ENCODE measurements at regions not wholly inside any gene's neighbourhood (a gene's known extent, or its start where the extent isn't known, plus 50 kb on each side); places are given as distances from the start of the nearest gene placed in this dataset.
A peak's percentile ranks its signal among the peaks of the same experiment; 100 is the strongest.
"Not testable (repeated sequence)": the region's sequence is repeated elsewhere in the genome, so short reads cannot be mapped to it uniquely, and the experiment has no call there.

GRCh38 chr12:67546746-67547145 lies 101.8 kb upstream of the DYRK2 start:
- DNase-seq (no peak), ATAC-seq (ENCODE audit: insufficient read depth, low read depth) (no peak)
- H3K36me3 ChIP-seq (ENCODE audit: insufficient read depth, low read length): no peaks in the 10 kb centered on the region
- H2AFZ ChIP-seq (ENCODE audit: low read depth, low read length): no peak overlapping the region
- no peaks in the 10 kb centered on the region for H4K20me1 ChIP-seq (ENCODE audit: insufficient read depth, low read length)
- H3K27me3 ChIP-seq (ENCODE audit: insufficient read depth, low read length, poor library complexity): no peaks in the 10 kb centered on the region
- no peaks in the 10 kb centered on the region for H3K4me1 ChIP-seq (ENCODE audit: insufficient read depth, low read length)
- no peaks in the 10 kb centered on the region for H3K9me3 ChIP-seq (ENCODE audit: insufficient read depth, low read length, severe bottlenecking)
- no peak overlapping the region for H3K4me2 ChIP-seq (ENCODE audit: insufficient read depth, low read length)
- H3K27ac ChIP-seq (ENCODE audit: low read length): no peak overlapping the region
- H3K79me2 ChIP-seq (ENCODE audit: insufficient read depth, low read length): no peaks in the 10 kb centered on the region
- H3K9ac ChIP-seq (ENCODE audit: low read depth, low read length): no peak overlapping the region
- H3K4me3 ChIP-seq (ENCODE audit: low read depth in 1 of 2, low read length in 2 of 2): no peak overlapping the region
- TF ChIP-seq CTCF (IDR thresholded peaks at IDR 0.05; ENCODE audit: borderline replicate concordance, extremely low read depth, low read length, poor library complexity, severe bottlenecking) (no peak), EZH2 (IDR thresholded peaks at IDR 0.05; ENCODE audit: borderline replicate concordance, low read depth, low read length, severe bottlenecking) (no peak)

- H4K20me1 ChIP-seq (ENCODE audit: insufficient read depth, low read length); H3K9me3 ChIP-seq (ENCODE audit: insufficient read depth, low read length, severe bottlenecking); H3K9ac ChIP-seq (ENCODE audit: low read depth, low read length); H3K4me3 ChIP-seq (ENCODE audit: low read depth in 1 of 2, low read length in 2 of 2); H3K4me2 ChIP-seq (ENCODE audit: insufficient read depth, low read length); H2AFZ ChIP-seq (ENCODE audit: low read depth, low read length); H3K79me2 ChIP-seq (ENCODE audit: insufficient read depth, low read length); H3K27me3 ChIP-seq (ENCODE audit: insufficient read depth, low read length, poor library complexity); H3K36me3 ChIP-seq (ENCODE audit: insufficient read depth, low read length): not testable (repeated sequence)
- ATAC-seq (ENCODE audit: insufficient read depth, low read depth) (peak; percentile 74), DNase-seq (peak; percentile 44)
- peaks cover 14% of the 10 kb centered on the region for H3K4me1 ChIP-seq (ENCODE audit: insufficient read depth, low read length)
- peak overlapping the region; percentile 44; the same call in 1 of the 2 replicates for H3K27ac ChIP-seq (ENCODE audit: low read length)
Measured at GRCh38 chr12:67555075-67555717, 93.3 kb upstream of the DYRK2 start.

- TF ChIP-seq EZH2 (IDR thresholded peaks at IDR 0.05; ENCODE audit: borderline replicate concordance, low read depth, low read length, severe bottlenecking) (no peak), CTCF (IDR thresholded peaks at IDR 0.05; ENCODE audit: borderline replicate concordance, extremely low read depth, low read length, poor library complexity, severe bottlenecking) (peak; percentile 12)
- no peaks in the 10 kb centered on the region for H3K27me3 ChIP-seq (ENCODE audit: insufficient read depth, low read length, poor library complexity)
- no peaks in the 10 kb centered on the region for H3K9me3 ChIP-seq (ENCODE audit: insufficient read depth, low read length, severe bottlenecking)
- H3K79me2 ChIP-seq (ENCODE audit: insufficient read depth, low read length): no peaks in the 10 kb centered on the region
- H3K27ac ChIP-seq (ENCODE audit: low read length): no peak overlapping the region
- no peak overlapping the region for H3K4me2 ChIP-seq (ENCODE audit: insufficient read depth, low read length)
- no peaks in the 10 kb centered on the region for H4K20me1 ChIP-seq (ENCODE audit: insufficient read depth, low read length)
- peaks cover 10% of the 10 kb centered on the region for H3K4me1 ChIP-seq (ENCODE audit: insufficient read depth, low read length)
- H3K9ac ChIP-seq (ENCODE audit: low read depth, low read length): no peak overlapping the region
- no peak overlapping the region for H2AFZ ChIP-seq (ENCODE audit: low read depth, low read length)
- H3K4me3 ChIP-seq (ENCODE audit: low read depth in 1 of 2, low read length in 2 of 2): no peak overlapping the region
- DNase-seq (no peak), ATAC-seq (ENCODE audit: insufficient read depth, low read depth) (no peak)
- H3K36me3 ChIP-seq (ENCODE audit: insufficient read depth, low read length): no peaks in the 10 kb centered on the region
Measured at GRCh38 chr12:67558775-67559174, 89.8 kb upstream of the DYRK2 start.

- Histone ChIP-seq H3K27ac (ENCODE audit: low read length) (no peak overlapping the region), H3K27me3 (ENCODE audit: insufficient read depth, low read length, poor library complexity) (no peaks in the 10 kb centered on the region), H3K9me3 (ENCODE audit: insufficient read depth, low read length, severe bottlenecking) (no peaks in the 10 kb centered on the region), H4K20me1 (ENCODE audit: insufficient read depth, low read length) (no peaks in the 10 kb centered on the region), H3K79me2 (ENCODE audit: insufficient read depth, low read length) (no peaks in the 10 kb centered on the region), H3K4me1 (ENCODE audit: insufficient read depth, low read length) (peaks cover 10% of the 10 kb centered on the region), H3K9ac (ENCODE audit: low read depth, low read length) (no peak overlapping the region), H2AFZ (ENCODE audit: low read depth, low read length) (no peak overlapping the region), H3K4me3 (ENCODE audit: low read depth in 1 of 2, low read length in 2 of 2) (no peak overlapping the region), H3K36me3 (ENCODE audit: insufficient read depth, low read length) (no peaks in the 10 kb centered on the region), H3K4me2 (ENCODE audit: insufficient read depth, low read length) (no peak overlapping the region)
- DNase-seq: no peak
- no peak for ATAC-seq (ENCODE audit: insufficient read depth, low read depth)
- TF ChIP-seq EZH2 (IDR thresholded peaks at IDR 0.05; ENCODE audit: borderline replicate concordance, low read depth, low read length, severe bottlenecking) (no peak), CTCF (IDR thresholded peaks at IDR 0.05; ENCODE audit: borderline replicate concordance, extremely low read depth, low read length, poor library complexity, severe bottlenecking) (no peak)
Measured at GRCh38 chr12:67559751-67560150, 88.8 kb upstream of the DYRK2 start.
